GM19438 (cell line): ENCODE measurements at regions not wholly inside any gene's neighbourhood (a gene's known extent, or its start where the extent isn't known, plus 50 kb on each side); places are given as distances from the start of the nearest gene placed in this dataset.

Experiments
- ATAC-seq: cut with Tn5 transposase; IDR thresholded peaks from one replicate; pipeline ENCODE4 v1.9.1; 2021; ENCODE audit warnings: low read depth; ENCODE audit not compliant: unreplicated experiment

- ATAC-seq: no peak
Measured at GRCh38 chr2:59893612-59894011, 659.8 kb downstream of the BCL11A start.

- ATAC-seq: no peak
Measured at GRCh38 chr2:59892398-59892797, 661.1 kb downstream of the BCL11A start.

GRCh38 chr2:59889305-59889704 lies 664.1 kb downstream of the BCL11A start:
- no peak for ATAC-seq

- ATAC-seq: no peak
Measured at GRCh38 chr2:59888706-59889105, 664.7 kb downstream of the BCL11A start.

- peak; percentile 97 for ATAC-seq
Measured at GRCh38 chr2:59888015-59888414, 665.4 kb downstream of the BCL11A start.

- no peak for ATAC-seq
Measured at GRCh38 chr2:59887366-59887765, 666.1 kb downstream of the BCL11A start.

GRCh38 chr2:59886759-59887158 lies 666.7 kb downstream of the BCL11A start:
- ATAC-seq: no peak

- ATAC-seq: no peak
Measured at GRCh38 chr2:59885541-59885940, 667.9 kb downstream of the BCL11A start.

GRCh38 chr2:59884166-59884565 lies 669.3 kb downstream of the BCL11A start:
- no peak for ATAC-seq

- no peak for ATAC-seq
Measured at GRCh38 chr2:59882822-59883221, 670.6 kb downstream of the BCL11A start.

- no peak for ATAC-seq
Measured at GRCh38 chr2:59882279-59882678, 671.2 kb downstream of the BCL11A start.

GRCh38 chr2:59881218-59881617 lies 672.2 kb downstream of the BCL11A start:
- no peak for ATAC-seq

- ATAC-seq: no peak
Measured at GRCh38 chr2:59879700-59880131, 673.7 kb downstream of the BCL11A start.

GRCh38 chr2:59875836-59876235 lies 677.6 kb downstream of the BCL11A start:
- ATAC-seq: no peak

- ATAC-seq: no peak
Measured at GRCh38 chr2:59874971-59875755, 678.3 kb downstream of the BCL11A start.

- ATAC-seq: no peak
Measured at GRCh38 chr2:59874361-59874760, 679.1 kb downstream of the BCL11A start.

- ATAC-seq: no peak
Measured at GRCh38 chr2:59871830-59872229, 681.6 kb downstream of the BCL11A start.

- ATAC-seq: no peak
Measured at GRCh38 chr2:59868981-59869380, 684.5 kb downstream of the BCL11A start.

GRCh38 chr2:59866436-59866835 lies 687.0 kb downstream of the BCL11A start:
- no peak for ATAC-seq

- no peak for ATAC-seq
Measured at GRCh38 chr2:59858540-59858939, 694.9 kb downstream of the BCL11A start.

- ATAC-seq: no peak
Measured at GRCh38 chr2:59857109-59857508, 696.3 kb downstream of the BCL11A start.

- no peak for ATAC-seq
Measured at GRCh38 chr2:59856391-59856790, 697.1 kb downstream of the BCL11A start.

- ATAC-seq: no peak
Measured at GRCh38 chr2:59853032-59853431, 700.4 kb downstream of the BCL11A start.
